Mononuclear cell (primary cell): ENCODE measurements at regions not wholly inside any gene's neighbourhood (a gene's known extent, or its start where the extent isn't known, plus 50 kb on each side); places are given as distances from the start of the nearest gene placed in this dataset.

Experiments
- H3K27me3 ChIP-seq: 2 replicates; pipeline ENCODE4 v1.6.0; 2011; ENCODE audit warnings: low read length, control low read depth; ENCODE audit not compliant: insufficient read depth
- H3K4me1 ChIP-seq: 2 replicates; pipeline ENCODE4 v1.5.1; 2011; ENCODE audit warnings: mild to moderate bottlenecking, low read length, control low read depth; ENCODE audit not compliant: insufficient read depth
- H3K4me3 ChIP-seq: 2 replicates; pipeline ENCODE4 v1.5.1; 2011; ENCODE audit warnings: mild to moderate bottlenecking, low read length, moderate library complexity
- H3K9me3 ChIP-seq: 2 replicates; pipeline ENCODE4 v1.5.1; 2011; ENCODE audit warnings: low read depth, mild to moderate bottlenecking, control low read depth, low read length

GRCh38 chr10:35903021-35903420, 260.9 kb upstream of the FZD8 start:
- H3K27me3 ChIP-seq: no peaks in the 10 kb centered on the region
- H3K9me3 ChIP-seq: no peaks in the 10 kb centered on the region
- H3K4me1 ChIP-seq: no peaks in the 10 kb centered on the region
- no peak overlapping the region for H3K4me3 ChIP-seq

GRCh38 chr10:35898716-35899440, 256.8 kb upstream of the FZD8 start:
- H3K9me3 ChIP-seq: no peaks in the 10 kb centered on the region
- no peaks in the 10 kb centered on the region for H3K4me1 ChIP-seq
- H3K27me3 ChIP-seq: no peaks in the 10 kb centered on the region
- no peak overlapping the region for H3K4me3 ChIP-seq

GRCh38 chr10:35896001-35896400, 253.9 kb upstream of the FZD8 start:
- H3K9me3 ChIP-seq: no peaks in the 10 kb centered on the region
- no peak overlapping the region for H3K4me3 ChIP-seq
- H3K27me3 ChIP-seq: no peaks in the 10 kb centered on the region
- H3K4me1 ChIP-seq: no peaks in the 10 kb centered on the region

GRCh38 chr10:35895331-35895730, 253.2 kb upstream of the FZD8 start:
- no peaks in the 10 kb centered on the region for H3K4me1 ChIP-seq

GRCh38 chr10:35892526-35892925, 250.4 kb upstream of the FZD8 start:
- Histone ChIP-seq H3K9me3 (no peaks in the 10 kb centered on the region), H3K27me3 (no peaks in the 10 kb centered on the region), H3K4me3 (no peak overlapping the region), H3K4me1 (no peaks in the 10 kb centered on the region)

More at GRCh38 chr10:35895331-35895730, 253.2 kb upstream of the FZD8 start:
- Histone ChIP-seq H3K9me3 (no peaks in the 10 kb centered on the region), H3K27me3 (no peaks in the 10 kb centered on the region), H3K4me3 (no peak overlapping the region)

- no peaks in the 10 kb centered on the region for H3K27me3 ChIP-seq
- no peak overlapping the region for H3K4me3 ChIP-seq
- no peaks in the 10 kb centered on the region for H3K4me1 ChIP-seq
- H3K9me3 ChIP-seq: no peaks in the 10 kb centered on the region
Measured at GRCh38 chr10:35890676-35891495, 248.8 kb upstream of the FZD8 start.

GRCh38 chr10:35889971-35890675, 248.0 kb upstream of the FZD8 start:
- H3K4me3 ChIP-seq: no peak overlapping the region
- no peaks in the 10 kb centered on the region for H3K9me3 ChIP-seq
- H3K27me3 ChIP-seq: no peaks in the 10 kb centered on the region
- H3K4me1 ChIP-seq: no peaks in the 10 kb centered on the region

GRCh38 chr10:35889226-35889625, 247.1 kb upstream of the FZD8 start:
- Histone ChIP-seq H3K27me3 (no peaks in the 10 kb centered on the region), H3K9me3 (no peaks in the 10 kb centered on the region), H3K4me3 (no peak overlapping the region), H3K4me1 (no peaks in the 10 kb centered on the region)

- no peaks in the 10 kb centered on the region for H3K4me1 ChIP-seq
- no peaks in the 10 kb centered on the region for H3K9me3 ChIP-seq
- H3K27me3 ChIP-seq: no peaks in the 10 kb centered on the region
- H3K4me3 ChIP-seq: no peak overlapping the region
Measured at GRCh38 chr10:35888400-35888799, 246.3 kb upstream of the FZD8 start.

- H3K9me3 ChIP-seq: no peaks in the 10 kb centered on the region
- H3K27me3 ChIP-seq: no peaks in the 10 kb centered on the region
Measured at GRCh38 chr10:35887685-35888084, 245.6 kb upstream of the FZD8 start.

GRCh38 chr10:35885076-35885475, 243.0 kb upstream of the FZD8 start:
- Histone ChIP-seq H3K4me3 (no peak overlapping the region), H3K9me3 (no peaks in the 10 kb centered on the region), H3K27me3 (no peaks in the 10 kb centered on the region), H3K4me1 (no peaks in the 10 kb centered on the region)

More at GRCh38 chr10:35887685-35888084, 245.6 kb upstream of the FZD8 start:
- Histone ChIP-seq H3K4me3 (no peak overlapping the region), H3K4me1 (no peaks in the 10 kb centered on the region)

- no peaks in the 10 kb centered on the region for H3K4me1 ChIP-seq
- H3K9me3 ChIP-seq: no peaks in the 10 kb centered on the region
- H3K4me3 ChIP-seq: no peak overlapping the region
- no peaks in the 10 kb centered on the region for H3K27me3 ChIP-seq
Measured at GRCh38 chr10:35884657-35885071, 242.6 kb upstream of the FZD8 start.

- Histone ChIP-seq H3K27me3 (no peaks in the 10 kb centered on the region), H3K9me3 (no peaks in the 10 kb centered on the region), H3K4me3 (no peak overlapping the region), H3K4me1 (no peaks in the 10 kb centered on the region)
Measured at GRCh38 chr10:35882422-35883150, 240.5 kb upstream of the FZD8 start.

- H3K27me3 ChIP-seq: no peaks in the 10 kb centered on the region
- H3K9me3 ChIP-seq: no peaks in the 10 kb centered on the region
- H3K4me1 ChIP-seq: no peaks in the 10 kb centered on the region
- no peak overlapping the region for H3K4me3 ChIP-seq
Measured at GRCh38 chr10:35881320-35881719, 239.2 kb upstream of the FZD8 start.

- Histone ChIP-seq H3K4me3 (no peak overlapping the region), H3K27me3 (no peaks in the 10 kb centered on the region), H3K4me1 (no peaks in the 10 kb centered on the region), H3K9me3 (no peaks in the 10 kb centered on the region)
Measured at GRCh38 chr10:35876248-35876647, 234.2 kb upstream of the FZD8 start.
